ENCODE measurements at regions not wholly inside any gene's neighbourhood (a gene's known extent, or its start where the extent isn't known, plus 50 kb on each side); places are given as distances from the start of the nearest gene placed in this dataset.

DNA sequence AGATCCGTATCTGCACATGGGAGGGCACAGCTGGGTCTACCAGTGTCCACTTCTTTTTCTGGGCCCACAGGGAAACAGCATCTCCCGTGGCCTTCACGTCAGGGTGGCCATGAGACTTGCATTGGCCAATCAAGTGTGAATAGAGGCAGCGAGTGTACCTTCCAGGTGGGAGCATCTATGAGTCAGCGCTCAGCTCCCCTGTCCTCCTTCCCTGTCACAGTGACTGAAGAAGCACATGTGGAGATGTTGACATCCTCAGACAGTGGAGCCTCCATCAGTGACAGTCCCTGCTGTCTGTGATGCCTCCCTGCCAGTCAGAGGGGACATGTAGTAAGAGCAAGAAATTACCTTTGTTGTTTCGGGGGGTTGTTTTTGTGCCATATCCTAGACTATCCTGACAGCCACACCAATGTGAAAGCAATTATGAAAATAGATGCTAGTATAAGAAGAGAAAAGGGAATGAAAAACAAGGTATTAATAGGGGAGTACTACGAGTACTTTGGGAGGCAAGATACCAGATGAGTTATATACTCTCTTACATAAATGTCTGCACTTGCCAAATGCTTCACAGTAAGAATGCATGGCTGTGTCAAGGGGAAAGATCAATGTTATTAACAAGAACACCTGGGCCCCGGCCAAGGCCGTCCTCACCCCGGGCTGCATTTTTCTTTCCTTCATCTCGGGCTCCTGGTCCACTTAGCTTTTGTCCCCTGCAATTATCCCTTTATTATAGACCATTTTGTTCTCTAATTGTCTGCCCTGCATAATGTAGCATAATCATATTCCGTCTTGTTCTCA is 86.0 kb downstream of the MATN1 start:
- DNase-seq = no peak

DNA sequence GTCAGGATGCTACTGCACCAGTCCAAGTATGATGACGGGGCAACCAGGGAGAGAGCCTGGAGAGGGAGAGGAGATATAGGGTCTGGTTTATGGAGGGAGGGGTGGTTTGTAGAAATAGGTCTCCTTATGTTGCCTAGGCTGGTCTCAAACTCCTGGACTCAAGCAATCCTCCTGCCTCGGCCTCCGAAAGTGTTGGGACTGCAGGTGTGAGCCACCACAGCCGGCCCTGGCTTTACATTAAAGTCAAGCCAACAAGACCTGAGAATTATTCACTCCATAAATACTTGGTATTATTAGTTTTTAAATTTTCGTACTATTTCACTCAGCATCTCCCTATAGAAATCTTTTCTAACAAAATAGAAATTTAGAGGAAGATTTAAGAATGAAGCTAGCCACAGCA is 86.8 kb downstream of the MATN1 start:
- DNase-seq = no peak

DNA sequence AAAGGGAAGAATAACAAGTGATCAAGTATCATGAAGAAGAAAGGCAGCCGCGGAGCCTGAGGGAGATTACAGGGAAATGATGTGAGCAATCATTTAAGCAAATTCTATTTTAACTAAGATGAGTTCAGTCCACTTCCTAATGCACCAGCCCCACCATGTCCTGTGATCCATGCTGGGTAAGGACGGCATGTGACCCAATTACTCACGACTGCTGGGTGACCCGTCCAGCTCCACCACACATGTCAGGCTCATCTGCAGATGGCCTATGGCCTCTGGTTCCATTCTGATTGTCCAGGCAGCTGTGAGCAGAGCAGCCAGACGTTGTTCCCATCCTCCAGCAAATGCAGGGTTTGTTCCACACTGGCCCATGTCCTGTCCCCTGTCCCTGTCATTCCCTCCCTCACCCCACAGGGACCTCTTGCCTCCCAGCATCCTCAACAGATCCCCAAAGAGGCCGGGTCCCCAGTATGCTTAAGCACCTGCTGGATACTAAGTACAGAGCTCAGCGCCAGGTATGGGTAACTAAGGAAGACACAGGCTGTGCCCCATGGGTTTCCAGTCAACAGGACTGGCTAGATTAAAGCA is 87.9 kb downstream of the MATN1 start:
- no peak for DNase-seq

DNA sequence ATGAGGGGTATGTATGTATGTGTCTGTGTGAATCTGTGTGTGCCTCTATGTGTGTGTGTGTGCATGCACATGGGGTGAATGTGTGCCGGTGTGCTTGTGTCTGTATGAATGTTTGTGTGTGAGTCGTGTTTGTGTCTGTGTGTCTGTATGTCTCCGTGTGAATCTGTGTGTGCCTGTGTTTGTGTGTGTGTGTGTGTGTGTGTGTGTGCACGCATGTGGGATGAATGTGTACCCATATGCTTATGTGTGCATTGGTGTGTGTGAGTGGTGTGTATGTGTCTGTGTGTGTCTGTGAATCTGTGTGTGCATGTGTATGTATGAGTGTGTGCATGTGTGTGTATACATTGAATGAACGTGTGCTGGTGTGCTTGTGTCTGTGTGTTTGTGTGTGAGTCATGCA is 88.9 kb downstream of the MATN1 start:
- no peak for DNase-seq

DNA sequence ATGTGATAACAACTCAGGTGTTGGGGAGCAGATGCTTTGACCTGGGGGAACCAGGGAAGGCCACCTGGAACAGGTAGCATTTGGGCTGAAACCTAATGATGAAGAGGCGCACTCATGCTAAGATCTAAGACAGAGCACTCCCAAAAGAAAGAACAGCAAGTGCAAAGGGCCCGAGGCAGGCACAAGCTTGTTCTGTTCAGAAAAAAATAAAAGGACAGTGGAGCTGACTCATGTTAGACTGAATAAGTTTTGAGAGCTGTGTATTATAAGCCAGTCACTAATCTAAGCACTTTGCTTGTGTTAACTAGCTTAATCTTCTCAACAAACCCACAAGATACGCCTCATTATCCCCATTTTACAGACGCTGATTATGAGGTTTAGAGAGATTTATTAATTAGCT is 90.1 kb downstream of the MATN1 start:
- DNase-seq = no peak

DNA sequence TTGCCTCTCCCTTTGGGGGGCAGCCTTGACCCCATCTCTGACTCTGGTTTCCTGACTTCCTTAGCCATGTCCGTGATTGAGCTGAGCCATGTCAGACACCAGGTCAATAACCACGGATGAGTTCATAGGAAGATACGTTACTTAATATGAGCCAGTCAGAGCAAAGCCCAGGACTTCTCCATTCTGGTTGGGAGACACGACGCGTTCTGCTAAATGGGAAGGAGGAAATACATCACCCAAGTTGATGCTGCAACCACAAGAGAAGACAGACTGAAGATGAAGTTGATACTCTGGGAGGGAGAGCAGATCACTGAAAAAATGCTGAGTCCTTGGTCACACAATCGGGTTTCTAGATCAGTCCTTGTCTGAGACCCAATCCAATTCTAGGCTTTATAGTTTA is 90.9 kb downstream of the MATN1 start:
- no peak for DNase-seq

DNA sequence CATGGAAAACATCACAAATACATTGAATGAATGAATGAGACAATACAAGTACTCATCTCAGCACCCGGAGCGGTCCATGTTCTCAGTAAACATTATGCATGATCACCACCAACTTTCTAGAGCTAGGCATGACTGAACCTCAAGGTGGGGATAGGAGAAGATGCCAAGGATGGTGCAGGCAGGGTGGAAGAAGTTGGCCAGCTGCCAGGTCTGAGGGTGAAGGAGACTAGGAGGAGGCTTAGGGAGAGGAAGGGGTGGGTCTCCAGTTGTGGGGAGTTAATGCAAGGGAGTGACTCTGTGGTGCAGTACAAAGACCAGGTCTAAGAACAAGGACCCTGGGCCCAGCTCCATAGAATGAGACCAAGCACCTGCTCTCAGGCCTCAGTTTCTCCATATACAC is 91.7 kb downstream of the MATN1 start:
- DNase-seq = no peak

DNA sequence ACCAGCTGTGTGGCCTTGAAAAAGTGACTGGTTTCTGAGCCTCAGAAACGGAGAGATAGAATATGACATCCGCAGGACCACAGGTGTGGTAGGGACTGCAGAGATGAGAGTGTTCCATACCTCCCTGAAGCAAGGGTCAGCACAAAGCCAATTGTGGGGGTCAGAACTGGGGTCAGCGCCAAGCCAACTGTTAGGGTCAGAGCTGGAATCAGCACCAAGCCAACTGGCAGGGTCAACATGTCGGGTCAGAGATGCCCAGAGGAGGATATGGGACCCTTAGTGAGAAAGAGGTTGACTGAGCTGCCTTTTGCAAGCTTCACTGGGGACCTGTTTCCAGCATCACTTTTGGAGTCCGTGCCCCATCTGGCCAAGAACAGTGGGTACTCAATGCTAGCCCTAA is 93.9 kb downstream of the MATN1 start:
- no peak for DNase-seq

DNA sequence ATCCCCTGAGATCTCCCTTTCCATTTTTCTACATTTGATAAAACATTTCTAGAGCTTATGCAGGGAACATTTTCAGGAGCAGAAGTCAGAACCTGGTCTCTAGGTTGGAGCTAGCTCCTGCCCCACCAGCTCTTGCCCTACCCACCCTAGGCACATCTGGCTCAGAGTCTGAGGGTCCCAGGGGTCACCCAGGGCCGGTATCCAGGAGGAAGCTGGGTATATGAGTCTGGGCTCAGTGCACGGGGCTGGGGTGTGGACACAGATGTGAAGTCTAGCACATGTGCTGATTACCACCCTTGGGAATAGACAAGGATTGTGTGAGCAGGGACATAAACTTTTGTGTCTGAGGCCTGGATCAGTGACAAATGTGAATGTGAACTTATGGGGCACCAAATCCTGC is 95.4 kb downstream of the MATN1 start:
- no peak for DNase-seq

DNA sequence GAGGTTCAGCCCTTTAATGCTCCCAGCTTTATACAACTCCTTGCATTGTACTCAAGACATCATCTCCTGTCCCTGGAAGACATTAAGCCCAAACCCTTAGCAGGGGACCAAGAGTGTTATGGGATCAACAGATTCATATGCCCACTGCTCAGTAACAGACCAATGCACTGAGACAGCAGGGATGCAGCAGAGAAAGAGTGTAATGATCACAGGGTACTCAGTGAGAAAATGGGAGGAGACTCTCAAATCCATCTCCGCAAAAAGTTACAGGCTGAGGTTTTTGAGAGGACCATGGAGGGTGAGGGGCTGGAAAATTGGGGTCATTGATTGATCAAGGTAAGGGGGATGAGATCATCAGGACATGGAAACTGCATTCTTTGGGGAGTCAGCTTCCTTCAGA is 96.2 kb downstream of the MATN1 start:
- DNase-seq = no peak

DNA sequence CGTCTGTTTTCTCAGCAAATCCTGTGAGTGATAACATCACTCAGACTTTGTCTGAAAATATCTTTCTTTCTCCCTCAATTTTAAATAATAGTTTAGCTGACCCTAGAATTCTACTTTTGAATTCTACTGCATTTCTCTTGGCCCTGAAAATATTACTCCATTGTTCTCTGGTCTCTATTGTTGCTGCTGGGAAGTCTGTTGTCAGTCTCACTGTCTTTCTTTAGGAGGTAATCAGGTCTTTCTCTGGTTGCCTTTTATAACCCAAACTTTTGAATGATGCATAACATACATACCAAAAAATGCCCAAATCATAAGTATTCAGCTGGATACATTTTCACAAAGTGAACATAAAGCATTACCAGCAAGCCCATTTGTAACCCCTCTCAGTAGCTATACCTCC is 100.0 kb downstream of the MATN1 start:
- no peak for DNase-seq

DNA sequence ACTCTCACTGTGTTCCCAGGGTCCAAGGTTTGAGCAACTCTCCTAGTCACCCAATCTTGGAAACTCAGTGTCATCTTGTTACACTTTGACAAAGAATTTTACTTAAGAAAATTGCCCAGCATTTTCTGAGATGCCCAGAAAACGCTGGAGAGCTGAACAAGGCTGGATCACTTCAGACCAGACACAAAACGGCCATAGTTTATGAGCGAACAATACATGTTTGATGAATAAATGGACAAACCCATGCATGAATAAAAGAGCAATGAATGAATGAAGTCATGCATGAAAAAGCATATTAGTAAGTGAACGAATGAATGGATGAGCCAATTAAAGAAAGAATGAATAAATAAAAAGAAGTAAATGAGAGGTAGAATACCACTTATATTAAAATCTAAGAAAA is 103.8 kb downstream of the MATN1 start:
- DNase-seq = no peak

DNA sequence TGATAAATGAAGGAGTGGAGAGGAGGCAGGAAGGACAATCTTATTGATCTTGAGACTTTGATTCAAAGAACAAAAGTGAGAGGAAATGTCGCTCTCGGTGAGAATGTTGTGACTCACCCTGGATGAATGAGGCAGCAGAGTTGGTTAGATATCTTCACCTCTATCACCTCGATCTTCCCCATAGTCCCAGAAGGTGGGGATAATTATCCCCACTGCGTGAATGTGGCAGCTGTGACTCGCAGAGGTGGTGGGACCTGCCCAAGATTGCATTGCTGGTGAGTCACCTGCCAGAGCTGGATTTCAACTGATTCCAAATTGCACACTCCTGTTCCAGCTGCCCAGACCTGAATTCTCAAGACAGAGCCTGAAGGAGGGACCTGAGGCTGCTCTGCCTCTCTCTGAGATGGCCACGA is 105.0 kb downstream of the MATN1 start:
- no peak for DNase-seq

DNA sequence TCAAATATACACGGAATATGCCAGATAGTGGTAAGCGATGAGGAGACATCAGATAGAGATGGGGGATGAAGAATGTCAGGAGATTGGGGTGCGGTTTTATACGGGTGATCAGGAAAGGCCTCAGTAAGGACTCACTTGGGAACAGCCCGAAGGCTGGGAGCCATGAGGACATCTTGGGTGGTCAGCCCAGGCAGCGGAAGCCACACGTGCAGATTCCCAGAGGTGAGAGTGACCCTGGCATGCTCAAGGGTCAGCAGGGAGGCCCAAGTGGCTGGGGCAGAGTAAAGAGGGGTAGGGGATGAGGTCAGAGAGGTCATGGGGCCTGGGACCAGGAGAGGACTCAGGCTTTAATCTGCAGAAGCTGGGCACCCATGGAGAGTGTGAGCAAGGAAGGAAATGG is 106.6 kb downstream of the MATN1 start:
- no peak for DNase-seq

DNA sequence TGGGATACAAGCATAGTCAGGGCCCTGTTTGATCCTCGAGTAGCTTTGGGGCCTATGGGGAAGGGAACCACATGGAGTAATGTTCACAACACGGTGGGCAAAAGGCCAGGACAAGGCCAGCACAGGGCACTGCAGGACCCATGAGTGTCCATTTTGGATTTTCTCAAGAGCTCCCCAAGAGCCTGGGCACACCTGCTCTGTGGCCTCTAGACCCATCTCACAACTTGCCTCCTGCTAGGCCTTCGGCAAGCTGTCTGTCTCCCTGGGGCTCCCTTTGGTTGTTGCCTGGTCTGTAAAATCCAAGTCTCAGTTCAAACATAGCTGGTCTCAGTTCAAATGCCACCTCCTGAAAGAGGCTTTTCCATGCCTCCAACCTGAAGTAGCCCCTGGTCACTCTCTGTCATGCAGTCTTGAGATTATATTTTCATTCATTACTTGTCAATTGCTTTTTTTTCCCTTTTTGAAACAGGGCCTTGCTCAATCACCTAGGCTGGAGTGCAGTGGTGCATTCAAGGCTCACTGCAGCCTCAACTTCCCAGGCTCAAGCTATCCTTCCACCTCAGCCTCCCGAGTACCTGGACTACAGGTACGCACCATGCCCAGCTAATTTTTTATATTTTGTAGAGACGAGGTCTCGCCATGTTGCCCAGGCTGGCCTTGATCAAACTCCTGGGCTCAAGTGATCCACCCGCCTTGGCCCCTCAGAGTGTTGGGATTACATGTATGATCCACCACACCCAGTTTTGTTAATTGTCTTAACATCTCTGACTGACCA is 107.4 kb downstream of the MATN1 start:
- DNase-seq = no peak

DNA sequence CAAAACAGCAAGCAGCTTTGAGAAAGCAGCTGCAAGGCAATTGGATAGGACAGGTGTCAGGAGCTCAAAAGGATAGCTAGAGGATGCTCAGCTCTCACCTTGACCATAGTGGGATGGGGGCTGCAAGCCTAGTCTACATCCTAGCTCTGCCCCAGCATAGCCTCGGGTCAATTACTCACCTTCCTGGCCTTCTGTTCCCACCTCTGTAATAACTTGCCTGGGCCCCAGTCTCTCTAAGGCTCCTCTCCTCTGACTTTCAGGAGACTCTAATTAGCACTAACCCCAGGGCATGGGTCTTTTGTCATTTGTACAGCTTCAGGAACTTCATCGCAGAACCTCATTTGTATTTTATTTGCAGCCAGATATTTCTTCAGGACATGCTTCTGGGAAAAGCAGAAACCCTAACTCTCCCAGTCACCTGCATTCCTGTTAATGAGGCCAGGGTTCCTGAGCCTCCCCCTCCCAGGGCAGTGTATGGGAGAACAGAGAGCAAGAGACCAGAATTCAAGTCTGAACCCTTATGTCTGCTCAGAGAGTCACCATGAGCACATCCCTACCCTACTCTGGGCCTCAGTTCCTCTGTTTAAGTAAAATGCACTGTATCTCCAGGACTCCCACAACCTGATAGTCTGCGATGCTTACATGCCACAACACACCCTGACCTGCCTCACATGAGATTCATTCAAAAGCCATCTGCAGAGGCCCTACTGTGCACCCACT is 108.1 kb downstream of the MATN1 start:
- DNase-seq = no peak

DNA sequence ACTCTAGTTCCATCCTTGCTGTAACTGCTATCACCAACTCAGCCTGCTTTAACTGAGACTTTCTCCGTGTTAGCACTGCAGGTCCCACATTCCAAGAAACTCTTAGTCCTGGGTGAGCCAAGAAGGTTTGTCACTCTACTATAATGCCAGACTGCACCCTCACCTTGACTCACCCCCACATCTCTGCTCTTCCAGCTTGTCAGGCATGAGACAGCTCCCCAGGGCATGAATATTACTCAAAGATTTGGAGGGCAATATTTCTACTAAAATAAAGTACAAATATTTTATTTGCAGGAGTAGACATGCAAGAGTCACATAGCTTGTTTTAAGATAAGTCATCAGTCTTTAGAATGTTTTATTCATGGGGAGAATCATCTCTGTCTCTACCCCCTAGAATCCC is 110.2 kb downstream of the MATN1 start:
- no peak for DNase-seq

DNA sequence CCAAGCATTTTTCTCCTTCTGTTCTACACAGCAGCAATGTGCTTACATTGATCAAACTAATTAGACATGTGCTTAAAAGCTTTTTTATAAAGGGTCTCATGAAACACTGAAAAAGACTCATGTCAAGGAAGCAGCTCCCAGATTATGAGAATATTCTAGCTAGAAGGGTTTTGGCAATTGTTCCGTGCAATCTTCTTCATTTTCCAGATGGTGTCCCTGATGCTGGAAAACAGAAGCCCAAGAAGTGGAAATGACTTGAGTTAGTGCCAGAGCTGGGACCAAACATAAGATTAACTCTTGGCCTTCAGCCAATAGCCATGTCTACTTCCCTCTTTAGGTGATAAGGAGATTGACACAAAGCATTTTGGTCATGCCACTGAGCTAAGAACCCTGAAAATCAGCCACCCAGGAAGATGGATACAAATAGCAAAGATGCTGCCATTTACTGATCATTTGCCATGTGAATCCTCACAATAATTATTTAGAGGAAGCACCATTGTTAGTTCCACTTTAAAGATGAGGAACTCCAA is 110.8 kb downstream of the MATN1 start:
- DNase-seq = no peak

DNA sequence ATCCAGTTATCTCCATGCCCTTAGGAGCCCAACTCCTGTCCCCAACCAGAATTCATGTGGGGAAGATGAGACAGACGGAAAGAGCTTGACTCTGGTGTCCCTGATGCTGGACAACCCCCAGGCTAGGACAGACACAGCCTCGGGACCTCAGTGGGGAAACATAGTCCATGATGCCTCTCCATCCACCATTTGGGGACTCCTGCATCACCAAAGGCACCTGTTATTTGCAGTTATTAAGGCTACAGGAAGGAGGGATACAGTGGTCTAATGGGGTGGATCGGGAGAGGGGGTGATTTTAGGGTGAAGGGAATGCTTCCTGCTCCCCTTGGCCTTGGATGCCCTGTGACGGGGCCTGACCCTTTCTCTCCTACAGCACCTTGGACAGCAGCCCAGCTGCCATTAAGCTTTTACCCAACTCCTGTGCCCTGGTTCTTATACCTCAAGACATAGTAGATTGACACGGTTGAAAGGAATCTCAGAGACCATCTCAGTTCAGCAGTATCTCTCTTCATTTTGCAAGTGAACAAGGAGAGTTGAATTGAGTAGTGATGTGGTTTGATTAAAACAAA is 111.6 kb downstream of the MATN1 start:
- no peak for DNase-seq

DNA sequence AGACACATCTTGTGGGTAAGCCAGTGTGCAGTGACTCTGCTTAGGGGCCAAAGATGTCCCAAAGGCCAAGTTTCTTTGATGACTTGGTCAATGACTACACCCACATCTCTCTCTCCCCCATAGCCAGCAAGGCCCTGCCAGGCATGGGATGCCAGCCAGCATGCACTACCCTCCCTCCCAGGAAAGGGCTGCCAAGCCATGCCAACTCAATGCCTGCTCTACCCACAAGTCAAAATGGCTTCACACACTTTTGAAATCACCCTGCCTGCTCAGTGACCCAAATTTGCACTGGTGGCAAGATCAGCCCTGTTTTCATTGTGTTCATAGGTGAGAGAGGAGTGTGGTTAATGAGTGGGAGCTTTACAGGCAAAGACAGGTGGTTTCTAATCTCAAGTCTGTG is 112.5 kb downstream of the MATN1 start:
- no peak for DNase-seq

DNA sequence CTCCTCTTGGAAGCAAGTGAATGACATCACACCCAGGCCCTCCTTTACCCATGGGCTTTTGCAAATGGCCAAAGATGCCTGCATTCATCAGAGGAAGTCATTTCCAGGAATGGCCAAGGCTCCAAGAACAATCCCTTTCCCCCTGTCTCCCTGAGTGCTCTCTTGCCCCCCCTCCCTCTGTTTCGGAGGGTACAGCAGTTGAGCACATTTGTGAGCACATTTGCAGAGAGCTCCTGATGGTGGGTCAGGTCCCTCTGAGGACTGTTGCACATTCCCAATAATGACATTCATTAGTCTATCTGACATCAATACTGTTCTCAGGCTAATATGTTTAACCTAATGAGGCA is 113.4 kb downstream of the MATN1 start:
- DNase-seq = no peak

DNA sequence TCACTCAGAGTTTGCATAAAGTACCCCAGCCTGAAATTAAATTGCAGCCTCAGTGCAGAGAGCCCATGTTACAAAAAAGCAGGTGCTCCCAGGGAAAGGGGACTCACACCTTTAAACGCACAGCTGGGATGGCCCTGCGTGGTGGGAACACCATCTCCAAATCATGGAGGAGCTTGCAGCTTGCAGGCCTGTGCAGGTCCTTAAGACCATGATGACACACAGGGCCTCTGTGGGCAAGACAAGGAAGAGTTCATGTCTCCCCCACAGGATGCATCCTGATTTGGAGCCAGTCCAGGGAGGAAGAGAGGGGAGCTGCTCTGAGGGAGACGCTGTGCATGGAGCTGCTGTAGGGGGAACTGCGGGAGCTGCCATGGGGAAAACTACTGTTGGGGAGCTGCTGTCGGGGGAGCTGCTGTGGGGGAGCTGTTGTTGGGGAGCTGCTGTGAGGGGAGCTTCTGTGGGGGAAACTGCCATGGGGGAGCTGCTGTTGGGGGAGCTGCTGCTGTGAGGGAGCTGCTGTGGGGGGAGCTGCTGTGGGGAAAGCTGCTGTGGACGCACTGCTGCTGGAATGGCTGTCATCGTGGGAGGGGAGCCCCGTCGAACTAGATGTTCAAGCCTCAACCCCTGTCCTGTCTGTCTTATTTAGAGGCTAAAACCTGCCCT is 113.9 kb downstream of the MATN1 start:
- DNase-seq = no peak

DNA sequence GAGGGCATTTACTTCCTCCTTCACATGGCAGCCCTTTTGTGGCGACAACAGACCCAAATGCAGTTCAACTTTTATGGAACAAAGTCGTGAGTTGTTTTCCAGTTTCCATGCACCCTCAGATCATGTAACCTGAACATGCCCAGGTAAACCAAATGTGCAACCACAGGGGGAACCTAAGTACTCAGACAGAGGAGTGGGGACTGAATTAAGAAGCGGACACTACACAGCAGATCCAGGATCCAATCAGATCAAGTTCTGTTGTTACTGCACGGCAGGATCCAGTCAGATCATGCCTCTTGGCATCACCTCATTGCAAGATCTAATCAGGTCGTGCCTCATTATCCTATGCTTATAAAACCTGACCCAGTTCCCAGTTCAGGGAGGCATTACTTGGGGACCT is 115.7 kb downstream of the MATN1 start:
- DNase-seq = no peak
